GM20431 (cell line): ENCODE measurements at regions not wholly inside any gene's neighbourhood (a gene's known extent, or its start where the extent isn't known, plus 50 kb on each side); places are given as distances from the start of the nearest gene placed in this dataset.

ENCODE experiments used
- in situ Hi-C: fragments of 300-500 bp; cut with MseI, MboI; formaldehyde crosslinking; loops from one replicate; pipeline ENCODE4 v1.15.0; 2020; ENCODE audit warnings: low sequenced_read_pairs; ENCODE audit not compliant: unreplicated experiment

DNA sequence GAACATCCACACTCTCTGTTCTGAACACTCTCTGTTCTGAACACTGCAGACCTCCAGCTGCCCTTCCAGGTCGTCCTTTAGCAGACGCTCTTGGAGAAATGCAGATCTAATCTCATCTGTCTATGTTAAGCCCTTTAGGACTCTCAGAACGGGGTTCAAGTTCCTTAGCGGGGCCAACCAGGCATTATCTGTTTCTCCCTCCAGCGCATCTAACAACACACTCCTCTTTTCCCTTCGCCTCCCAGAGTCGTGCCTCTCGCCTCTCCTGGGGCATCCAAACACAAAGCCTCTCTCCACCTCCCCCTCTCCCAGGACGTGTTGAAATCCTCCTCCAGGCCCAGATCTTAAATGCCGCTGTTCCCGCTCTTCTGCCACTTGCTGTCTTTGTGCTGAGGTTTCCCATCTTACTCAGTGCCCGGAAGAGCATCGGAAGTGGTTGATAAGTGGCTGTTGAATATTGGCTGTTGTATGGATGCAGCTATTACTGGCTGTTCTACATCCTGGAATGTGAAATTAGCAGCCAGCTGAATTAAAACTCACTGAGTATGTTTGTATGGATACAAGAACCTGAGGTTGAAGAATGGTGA lies 108.4 kb upstream of the GGTLC1 start:
- in situ Hi-C loops: no loop called here

DNA sequence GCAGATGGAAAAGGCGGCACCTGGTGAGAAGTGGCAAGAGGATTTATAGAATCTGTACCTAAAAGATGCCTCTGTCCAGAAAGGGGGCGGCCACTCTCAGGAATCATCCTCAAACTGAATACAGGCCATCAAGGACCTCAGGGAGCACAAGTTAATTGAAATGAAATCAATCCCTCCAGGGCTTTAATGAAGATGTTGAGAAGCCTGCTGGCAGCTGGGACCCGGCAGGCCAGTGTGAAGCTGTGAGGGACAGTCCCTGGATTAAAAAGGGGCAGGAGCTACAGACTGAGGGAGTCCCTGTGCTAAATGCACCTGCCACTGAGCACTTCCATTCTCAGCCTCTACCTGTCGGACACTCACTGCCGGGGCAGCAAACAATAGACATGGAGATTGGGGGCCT lies 107.7 kb upstream of the GGTLC1 start:
- in situ Hi-C loops: no loop called here

DNA sequence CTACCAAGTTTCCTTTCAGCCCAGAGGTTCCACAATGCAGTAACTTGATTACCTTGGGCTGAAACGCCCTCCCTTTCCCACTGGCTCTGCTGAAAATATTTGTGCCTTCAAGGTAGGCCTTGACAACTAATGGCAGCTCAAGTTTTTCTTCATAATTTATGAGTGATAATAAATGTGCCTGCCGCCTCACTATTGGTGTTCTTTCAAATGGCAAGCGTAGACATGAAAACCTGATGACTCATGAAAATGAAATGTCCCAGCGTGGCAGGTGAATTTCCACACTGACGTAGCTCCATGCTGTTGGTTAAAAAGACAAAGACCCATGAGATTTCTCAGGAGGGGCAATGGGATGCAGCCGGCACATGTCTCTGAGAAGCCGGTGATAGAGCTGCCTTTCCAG lies 107.2 kb upstream of the GGTLC1 start:
- in situ Hi-C loops: no loop called here

GRCh38 chr20:24095303-24095702 lies 106.7 kb upstream of the GGTLC1 start:
- in situ Hi-C loops: no loop called here

GRCh38 chr20:24089576-24089975 lies 101.0 kb upstream of the GGTLC1 start:
- in situ Hi-C loops: no loop called here

- in situ Hi-C loops: no loop called here
Measured at GRCh38 chr20:24086121-24086520, 97.5 kb upstream of the GGTLC1 start.

DNA sequence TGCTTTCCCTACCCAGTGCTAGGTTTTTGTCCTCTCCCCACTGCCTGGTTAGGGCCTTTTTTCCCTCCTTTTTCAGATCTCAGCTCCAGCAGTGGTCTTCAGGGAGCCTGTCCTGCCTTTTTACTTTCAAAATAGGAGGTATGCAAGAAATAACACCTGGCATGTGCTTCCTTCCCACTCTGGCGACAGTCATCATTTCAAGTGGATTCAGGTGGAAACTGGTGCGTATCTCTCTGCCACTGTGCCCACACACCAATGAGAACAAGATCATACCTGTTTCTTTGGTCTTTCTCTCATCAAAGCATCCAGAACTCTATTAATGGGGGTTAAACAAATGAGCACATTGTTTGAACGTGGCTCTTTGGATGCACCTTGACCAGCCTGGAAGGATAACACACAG lies 95.7 kb upstream of the GGTLC1 start:
- in situ Hi-C loops: no loop called here

DNA sequence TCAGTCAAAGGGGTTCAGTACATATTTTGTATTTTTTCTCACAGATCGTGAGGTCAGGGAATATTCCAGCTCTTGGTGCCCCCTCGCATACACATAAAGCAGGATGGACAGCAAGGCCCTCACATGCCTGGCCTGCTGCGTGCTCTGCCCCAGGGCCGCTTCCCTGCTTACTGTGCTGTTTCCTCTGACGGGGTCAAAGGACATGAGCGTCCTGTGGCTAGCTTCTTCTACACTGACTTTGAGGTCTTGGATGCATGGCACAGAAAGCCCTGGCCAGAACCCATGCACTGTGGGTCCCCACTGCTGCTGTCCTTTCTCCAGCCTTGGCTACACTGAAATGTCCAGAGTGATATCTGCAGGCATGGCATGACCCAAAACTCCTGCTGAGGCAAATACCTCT lies 92.5 kb upstream of the GGTLC1 start:
- in situ Hi-C loops: no loop called here

GRCh38 chr20:24079661-24080412 lies 91.3 kb upstream of the GGTLC1 start:
- in situ Hi-C loops: no loop called here

GRCh38 chr20:24077145-24077544 lies 88.6 kb upstream of the GGTLC1 start:
- in situ Hi-C loops: no loop called here

DNA sequence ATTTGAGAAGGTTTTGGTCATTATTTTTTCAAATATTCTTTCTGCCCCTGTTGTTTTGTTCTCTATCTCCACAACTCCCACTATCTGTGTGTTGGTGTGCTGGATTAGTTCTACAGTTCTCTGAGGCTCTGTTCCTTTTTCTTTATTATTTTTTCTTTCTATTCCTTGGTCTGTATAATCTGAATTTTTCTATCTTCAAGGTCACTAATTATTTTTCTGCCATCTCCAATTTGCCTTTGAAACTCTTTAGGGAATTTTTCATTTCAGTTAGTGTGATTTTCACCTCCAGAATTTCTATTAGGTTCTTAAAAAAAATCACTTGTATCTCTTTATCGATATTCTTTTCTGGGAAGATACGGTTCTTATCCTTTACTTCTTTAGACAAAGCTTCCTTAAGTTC lies 82.1 kb upstream of the GGTLC1 start:
- in situ Hi-C loops: no loop called here

DNA sequence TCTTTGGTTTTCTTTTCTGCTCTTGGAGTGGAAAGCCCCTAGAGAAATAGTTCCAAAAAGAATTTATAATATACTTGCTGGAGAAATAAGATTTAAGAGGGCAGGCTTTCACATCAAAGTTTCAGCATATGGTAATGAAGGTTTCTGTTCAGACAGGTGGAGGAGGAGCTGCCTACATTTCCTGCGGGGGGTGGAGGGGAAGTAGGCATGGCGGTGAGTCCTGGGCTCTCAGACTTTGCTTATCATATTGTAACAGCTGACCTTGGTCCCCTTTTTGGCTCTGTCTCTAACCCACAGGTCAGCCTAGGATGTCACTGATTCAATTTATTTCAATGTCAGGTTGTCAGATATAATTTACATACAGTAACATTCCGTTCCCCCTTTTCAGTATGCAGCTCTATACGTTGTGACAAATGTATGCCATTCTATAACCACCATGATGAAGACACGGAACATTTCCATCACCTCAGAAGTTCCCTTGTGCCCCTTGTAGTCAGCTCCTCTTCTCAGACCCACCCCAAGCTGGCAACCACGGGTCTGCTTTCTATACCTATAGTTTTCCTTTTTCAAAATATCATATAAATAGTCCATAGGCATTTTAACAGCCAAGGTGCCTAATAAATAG lies 77.6 kb upstream of the GGTLC1 start:
- in situ Hi-C loops: no loop called here

- in situ Hi-C loops: no loop called here
Measured at GRCh38 chr20:24064915-24065314, 76.3 kb upstream of the GGTLC1 start.

DNA sequence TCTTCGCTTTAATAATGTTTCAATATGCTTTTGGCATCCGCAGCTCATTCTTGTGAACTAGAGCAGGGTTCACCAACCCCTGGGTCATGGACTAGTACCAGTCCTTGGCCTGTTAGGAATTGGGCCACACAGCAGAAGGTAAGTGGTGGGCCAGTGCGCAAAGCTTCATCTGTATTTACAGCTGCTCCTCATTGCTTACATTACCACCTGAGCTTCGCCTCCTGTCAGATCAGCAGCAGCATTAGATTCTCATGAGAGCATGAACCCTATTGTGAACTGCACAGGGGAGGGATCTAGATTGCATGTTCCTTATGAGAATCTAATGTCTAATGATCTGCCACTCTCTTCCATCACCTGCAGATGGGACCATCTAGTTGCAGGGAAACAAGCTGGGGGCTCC lies 75.5 kb upstream of the GGTLC1 start:
- in situ Hi-C loops: no loop called here

- in situ Hi-C loops: no loop called here
Measured at GRCh38 chr20:24063100-24063499, 74.5 kb upstream of the GGTLC1 start.

- in situ Hi-C loops: no loop called here
Measured at GRCh38 chr20:24060851-24061590, 72.4 kb upstream of the GGTLC1 start.

GRCh38 chr20:24059174-24059573 lies 70.6 kb upstream of the GGTLC1 start:
- in situ Hi-C loops: no loop called here

GRCh38 chr20:24056491-24056890 lies 67.9 kb upstream of the GGTLC1 start:
- in situ Hi-C loops: no loop called here

GRCh38 chr20:24052599-24053275 lies 64.2 kb upstream of the GGTLC1 start:
- in situ Hi-C loops: no loop called here

GRCh38 chr20:24051160-24051559 lies 62.6 kb upstream of the GGTLC1 start:
- in situ Hi-C loops: no loop called here
